ENCODE measurements at regions not wholly inside any gene's neighbourhood (a gene's known extent, or its start where the extent isn't known, plus 50 kb on each side); places are given as distances from the start of the nearest gene placed in this dataset.
"Not testable (repeated sequence)": the region's sequence is repeated elsewhere in the genome, so short reads cannot be mapped to it uniquely, and the experiment has no call there.

- no peak for TF ChIP-seq CTCF (IDR thresholded peaks at IDR 0.05; ENCODE audit: insufficient read depth, low read length)
- TF ChIP-seq POLR2AphosphoS5 (IDR thresholded peaks at IDR 0.05; ENCODE audit: low read depth) = no peak
- no peak for TF ChIP-seq SPI1 (IDR thresholded peaks at IDR 0.05; ENCODE audit: borderline replicate concordance, low read depth)
- TF ChIP-seq GABPA (IDR thresholded peaks at IDR 0.05; ENCODE audit: low read depth) = no peak
- TF ChIP-seq REST (IDR thresholded peaks at IDR 0.05; ENCODE audit: insufficient replicate concordance, low read depth) = no peak
Observed at GRCh38 chr12:61574339-61574738, 685.9 kb upstream of the USP15 start.

GRCh38 chr12:61584943-61585342, 675.3 kb upstream of the USP15 start:
- Histone ChIP-seq H3K27ac (replicated peaks) (no peak overlapping the region), H3K27me3 (ENCODE audit: insufficient read depth, poor library complexity, severe bottlenecking) (no peaks in the 10 kb centered on the region), H3K4me3 (replicated peaks; ENCODE audit: insufficient read depth, low read length) (no peak overlapping the region)
- DNase-seq (ENCODE audit: low read depth in 1 of 2, low spot score in 1 of 2) = no peak
- no peak for TF ChIP-seq REST (IDR thresholded peaks at IDR 0.05; ENCODE audit: insufficient replicate concordance, low read depth)
- TF ChIP-seq GABPA (IDR thresholded peaks at IDR 0.05; ENCODE audit: low read depth) = no peak
- TF ChIP-seq SPI1 (IDR thresholded peaks at IDR 0.05; ENCODE audit: borderline replicate concordance, low read depth) = no peak
- TF ChIP-seq POLR2AphosphoS5 (IDR thresholded peaks at IDR 0.05; ENCODE audit: low read depth) = no peak

More at GRCh38 chr12:61574339-61574738, 685.9 kb upstream of the USP15 start:
- Histone ChIP-seq H3K27me3 (ENCODE audit: insufficient read depth, poor library complexity, severe bottlenecking) (no peaks in the 10 kb centered on the region), H3K27ac (replicated peaks) (no peak overlapping the region), H3K4me3 (replicated peaks; ENCODE audit: insufficient read depth, low read length) (no peak overlapping the region)
- no peak for DNase-seq (ENCODE audit: low read depth in 1 of 2, low spot score in 1 of 2)

GRCh38 chr12:61590864-61591263, 669.3 kb upstream of the USP15 start:
- DNase-seq (ENCODE audit: low read depth in 1 of 2, low spot score in 1 of 2); H3K27ac ChIP-seq (replicated peaks); H3K27me3 ChIP-seq (ENCODE audit: insufficient read depth, poor library complexity, severe bottlenecking); H3K4me3 ChIP-seq (replicated peaks; ENCODE audit: insufficient read depth, low read length): not testable (repeated sequence)

- no peak overlapping the region for H3K4me3 ChIP-seq (replicated peaks; ENCODE audit: insufficient read depth, low read length)
- DNase-seq (ENCODE audit: low read depth in 1 of 2, low spot score in 1 of 2) = no peak
- no peaks in the 10 kb centered on the region for H3K27me3 ChIP-seq (ENCODE audit: insufficient read depth, poor library complexity, severe bottlenecking)
- TF ChIP-seq GABPA (IDR thresholded peaks at IDR 0.05; ENCODE audit: low read depth) (no peak), SPI1 (IDR thresholded peaks at IDR 0.05; ENCODE audit: borderline replicate concordance, low read depth) (no peak), REST (IDR thresholded peaks at IDR 0.05; ENCODE audit: insufficient replicate concordance, low read depth) (no peak), POLR2AphosphoS5 (IDR thresholded peaks at IDR 0.05; ENCODE audit: low read depth) (no peak), CTCF (IDR thresholded peaks at IDR 0.05; ENCODE audit: insufficient read depth, low read length) (no peak)
- H3K27ac ChIP-seq (replicated peaks) = no peak overlapping the region
Observed at GRCh38 chr12:61610143-61610542, 650.1 kb upstream of the USP15 start.
